ENCODE measurements at regions not wholly inside any gene's neighbourhood (a gene's known extent, or its start where the extent isn't known, plus 50 kb on each side); places are given as distances from the start of the nearest gene placed in this dataset.
"Not testable (repeated sequence)": the region's sequence is repeated elsewhere in the genome, so short reads cannot be mapped to it uniquely, and the experiment has no call there.

- no peak for DNase-seq
Observed at GRCh38 chr2:144674071-144674470, 154.2 kb upstream of the ZEB2 start.

GRCh38 chr2:144673456-144673855 is 153.5 kb upstream of the ZEB2 start:
- no peak for DNase-seq

- peak; percentile 22 to 30 for DNase-seq
Observed at GRCh38 chr2:144671695-144672455, 152.0 kb upstream of the ZEB2 start.

GRCh38 chr2:144670738-144671137 is 150.8 kb upstream of the ZEB2 start:
- DNase-seq: no peak

GRCh38 chr2:144670080-144670479 is 150.2 kb upstream of the ZEB2 start:
- DNase-seq: no peak

GRCh38 chr2:144669196-144669987 is 149.5 kb upstream of the ZEB2 start:
- DNase-seq: no peak

GRCh38 chr2:144668493-144669110 is 148.7 kb upstream of the ZEB2 start:
- DNase-seq: no peak

GRCh38 chr2:144666032-144666431 is 146.1 kb upstream of the ZEB2 start:
- peak; percentile 65 to 71 for DNase-seq

GRCh38 chr2:144663207-144663606 is 143.3 kb upstream of the ZEB2 start:
- peak; percentile 56 to 57 for DNase-seq

- DNase-seq: peak; percentile 74 to 81
Observed at GRCh38 chr2:144660518-144661316, 140.8 kb upstream of the ZEB2 start.

GRCh38 chr2:144659731-144660275 is 139.9 kb upstream of the ZEB2 start:
- DNase-seq: peak; percentile 86 to 89

GRCh38 chr2:144654523-144654922 is 134.6 kb upstream of the ZEB2 start:
- no peak for DNase-seq

- no peak for DNase-seq
Observed at GRCh38 chr2:144650907-144651306, 131.0 kb upstream of the ZEB2 start.

GRCh38 chr2:144648837-144649465 is 129.0 kb upstream of the ZEB2 start:
- DNase-seq: no peak

- DNase-seq: peak; percentile 82 to 91
Observed at GRCh38 chr2:144645083-144645778, 125.3 kb upstream of the ZEB2 start.

GRCh38 chr2:144644549-144644948 is 124.6 kb upstream of the ZEB2 start:
- DNase-seq: no peak

GRCh38 chr2:144643537-144644336 is 123.8 kb upstream of the ZEB2 start:
- no peak for DNase-seq

- DNase-seq: no peak
Observed at GRCh38 chr2:144642856-144643255, 122.9 kb upstream of the ZEB2 start.

- no peak for DNase-seq
Observed at GRCh38 chr2:144642131-144642530, 122.2 kb upstream of the ZEB2 start.

GRCh38 chr2:144638250-144638649 is 118.3 kb upstream of the ZEB2 start:
- DNase-seq: not testable (repeated sequence)

GRCh38 chr2:144636860-144637259 is 116.9 kb upstream of the ZEB2 start:
- not testable (repeated sequence) for DNase-seq
